ENCODE measurements at regions not wholly inside any gene's neighbourhood (a gene's known extent, or its start where the extent isn't known, plus 50 kb on each side); places are given as distances from the start of the nearest gene placed in this dataset.

- no peak for TF ChIP-seq CTCF (IDR thresholded peaks at IDR 0.05; ENCODE audit: low read depth, low read length, missing input control)
- no peak for TF ChIP-seq YY1 (IDR thresholded peaks at IDR 0.05)
- TF ChIP-seq FOXA2 (IDR thresholded peaks at IDR 0.05): no peak
- no peak for TF ChIP-seq RAD21 (IDR thresholded peaks at IDR 0.05)
- no peak for TF ChIP-seq FOXA1 (IDR thresholded peaks at IDR 0.05)
- TF ChIP-seq TAF1 (conservative IDR thresholded peaks at IDR 0.05): no peak
- TF ChIP-seq ZBTB33 (IDR thresholded peaks at IDR 0.05): no peak
- no peak for TF ChIP-seq REST (IDR thresholded peaks at IDR 0.05)
- no peak for TF ChIP-seq JUND (IDR thresholded peaks at IDR 0.05)
- TF ChIP-seq MAX (IDR thresholded peaks at IDR 0.05): no peak
- TF ChIP-seq NR2F2 (IDR thresholded peaks at IDR 0.05): no peak
These were observed 64.4 kb downstream of the HAPSTR1 start for GRCh38 chr16:9155871-9156270.

All from liver (tissue), 3 donors.